HCT116 (cell line): ENCODE measurements at regions not wholly inside any gene's neighbourhood (a gene's known extent, or its start where the extent isn't known, plus 50 kb on each side); places are given as distances from the start of the nearest gene placed in this dataset.

Experiments used
- ATAC-seq: fragments of 200-7000 bp; cut with Tn5 transposase; 2 replicates; pipeline ENCODE4 v1.9.1; 2020; ENCODE audit warnings: mild to moderate bottlenecking, moderate library complexity
- BruUV-seq: library from RNA; stranded (reverse); fragments of 400-500 nt; replicated peaks from 2 replicates; lab custom pipeline; 2021; lab: Mats Ljungman, UMichigan
- CTCF ChIA-PET: fragments of 300-600 bp; sonication (Branson Sonifier 250); formaldehyde crosslinking; loops from one replicate; lab custom pipeline; 2021; ENCODE audit warnings: antibody characterized with exemption; lab: Charles Lee
- POLR2A ChIA-PET: fragments of 300-600, 350-600 bp; sonication (Branson Sonifier 250); formaldehyde crosslinking; loops from one replicate; lab custom pipeline; 2021; ENCODE audit warnings: antibody characterized with exemption; lab: Charles Lee
- RAD21 ChIA-PET, 2 experiments: fragments of 300-600 bp; sonication (Branson Sonifier 250); formaldehyde crosslinking; loops; one replicate each; lab custom pipeline; 2023; ENCODE audit warnings: low total read pairs in 2 of 2; ENCODE audit not compliant: uncharacterized antibody in 2 of 2, unreplicated experiment in 2 of 2, low non-redundant PET in 1 of 2; lab: Charles Lee
- DNase-seq: peaks from one replicate; pipeline ENCODE4 v3.0.0-alpha.2; 2010; ENCODE audit warnings: low read depth, low spot score
- H2AFZ ChIP-seq: fragments of 200-600 bp; shearing (Covaris generic), sonication (generic); 2 replicates; pipeline ENCODE4 v1.6.1; 2017; ENCODE audit warnings: low read depth, mixed run types, mixed read lengths, antibody characterized with exemption, low read length; ENCODE audit not compliant: poor library complexity, severe bottlenecking
- H3K27ac ChIP-seq: 2 replicates; pipeline ENCODE4 v1.5.1; 2012; ENCODE audit warnings: low read depth, low read length
- H3K27me3 ChIP-seq: fragments of 200-600 bp; sonication (generic); 2 replicates; pipeline ENCODE4 v1.6.1; 2016; ENCODE audit warnings: mixed run types, low read length, mixed read lengths; ENCODE audit not compliant: insufficient read depth
- H3K36me3 ChIP-seq, 2 experiments: fragments of 200-500 bp in 1 of 2; fragments of 200-600 bp in 1 of 2; sonication (Bioruptor generic) in 1 of 2; sonication (generic) in 1 of 2; 2 replicates each; pipeline versions ENCODE4 v1.5.1 to v1.6.1; 2014 to 2016; ENCODE audit warnings: low read length in 2 of 2, inconsistent platforms in 1 of 2, mixed read lengths in 1 of 2, mixed run types in 1 of 2; ENCODE audit not compliant: insufficient read depth in 2 of 2, control insufficient read depth in 1 of 2
- H3K4me1 ChIP-seq, 2 experiments: fragments of 200-600 bp in 1 of 2; sonication (generic) in 1 of 2; 2 replicates each; pipeline versions ENCODE4 v1.5.1 to v1.6.1; 2012 to 2017; ENCODE audit warnings: low read length in 2 of 2, inconsistent platforms in 1 of 2, mild to moderate bottlenecking in 1 of 2, mixed read lengths in 1 of 2, mixed run types in 1 of 2, moderate library complexity in 1 of 2; ENCODE audit not compliant: insufficient read depth in 2 of 2, control insufficient read depth in 1 of 2
- H3K4me2 ChIP-seq: fragments of 200-600 bp; sonication (generic); 2 replicates; pipeline ENCODE4 v1.6.1; 2017; ENCODE audit warnings: mixed run types, low read length, mixed read lengths
- H3K4me3 ChIP-seq, 2 experiments: fragments of 200-600 bp in 1 of 2; sonication (generic) in 1 of 2; replicated peaks in 1 of 2; 2 replicates each; pipeline ENCODE4 v1.5.1; 2011 to 2016; ENCODE audit warnings: low read length in 2 of 2, control low read depth in 1 of 2, low read depth in 1 of 2, mild to moderate bottlenecking in 1 of 2, mixed read lengths in 1 of 2, mixed run types in 1 of 2
- H3K79me2 ChIP-seq: fragments of 200-600 bp; sonication (generic); 2 replicates; pipeline ENCODE4 v1.6.1; 2017; ENCODE audit warnings: mild to moderate bottlenecking, mixed run types, low read length, moderate library complexity, mixed read lengths; ENCODE audit not compliant: insufficient read depth
- H3K9ac ChIP-seq: fragments of 200-600 bp; sonication (generic); 2 replicates; pipeline ENCODE4 v1.6.1; 2016; ENCODE audit warnings: low read length, mixed read lengths
- H3K9me2 ChIP-seq: fragments of 200-600 bp; sonication (generic), shearing (Covaris generic); 2 replicates; pipeline ENCODE4 v1.6.1; 2017; ENCODE audit warnings: mixed run types, mild to moderate bottlenecking, moderate library complexity; ENCODE audit not compliant: insufficient read depth
- H3K9me3 ChIP-seq, 2 experiments: fragments of 200-500 bp in 1 of 2; fragments of 200-600 bp in 1 of 2; sonication (Bioruptor generic) in 1 of 2; sonication (generic) in 1 of 2; 2 replicates each; pipeline ENCODE4 v1.6.1; 2014 to 2017; ENCODE audit warnings: low read length in 2 of 2, mixed read lengths in 2 of 2, inconsistent platforms in 1 of 2, low read depth in 1 of 2, mild to moderate bottlenecking in 1 of 2, mixed run types in 1 of 2, moderate library complexity in 1 of 2; ENCODE audit not compliant: control insufficient read depth in 1 of 2, insufficient read depth in 1 of 2
- H4K20me1 ChIP-seq: fragments of 200-600 bp; sonication (generic), shearing (Covaris generic); 2 replicates; pipeline ENCODE4 v1.6.1; 2017; ENCODE audit warnings: mixed run types, mild to moderate bottlenecking, moderate library complexity; ENCODE audit not compliant: insufficient read depth
- CBX3 ChIP-seq: IDR thresholded peaks from 2 replicates; pipeline ENCODE4 v1.6.1; 2012; ENCODE audit warnings: low read depth
- CTCF ChIP-seq, 3 experiments: fragments of 200-600 bp in 1 of 3; sonication (generic) in 1 of 3; IDR thresholded peaks in 2 of 3; conservative IDR thresholded peaks in 1 of 3; 2 replicates each; pipeline ENCODE4 v1.5.1; 2012 to 2017; ENCODE audit warnings: low read depth in 2 of 3, low read length in 2 of 3, antibody characterized with exemption in 1 of 3, borderline replicate concordance in 1 of 3, control low read depth in 1 of 3, mild to moderate bottlenecking in 1 of 3, mixed read lengths in 1 of 3, mixed run types in 1 of 3, moderate library complexity in 1 of 3; ENCODE audit not compliant: insufficient read depth in 1 of 3
- EGR1 ChIP-seq: IDR thresholded peaks from 2 replicates; pipeline ENCODE4 v1.6.1; 2012; ENCODE audit warnings: low read depth
- EZH2phosphoT487 ChIP-seq: fragments of 200-600 bp; IDR thresholded peaks from 2 replicates; pipeline ENCODE4 v1.6.1; 2018; ENCODE audit warnings: antibody characterized with exemption, borderline replicate concordance
- FOSL1 ChIP-seq: IDR thresholded peaks from 2 replicates; pipeline ENCODE4 v1.6.1; 2012; ENCODE audit warnings: low read depth
- POLR2A ChIP-seq: IDR thresholded peaks from 2 replicates; pipeline ENCODE4 v1.7.0; 2011; ENCODE audit warnings: borderline replicate concordance; ENCODE audit not compliant: insufficient read depth, insufficient read length; ENCODE audit errors: extremely low read depth
- SIN3A ChIP-seq: IDR thresholded peaks from 2 replicates; pipeline ENCODE4 v1.6.1; 2012; ENCODE audit warnings: low read depth
- ZBTB33 ChIP-seq: IDR thresholded peaks from 2 replicates; pipeline ENCODE4 v1.6.1; 2011; ENCODE audit warnings: mild to moderate bottlenecking, low read length, moderate library complexity; ENCODE audit not compliant: insufficient replicate concordance; ENCODE audit errors: extremely low read depth
- intact Hi-C: fragments of 100-400 bp; cut with micrococcal nuclease; formaldehyde crosslinking; loops from 2 replicates; pipeline ENCODE4 v1.10.0; 2022

- Histone ChIP-seq H3K9me2 (no peaks in the 10 kb centered on the region), H2AFZ (no peak overlapping the region), H3K27ac (no peak overlapping the region), H4K20me1 (no peaks in the 10 kb centered on the region), H3K9me3 (no peaks in the 10 kb centered on the region), H3K36me3 (no peaks in the 10 kb centered on the region), H3K9ac (no peak overlapping the region), H3K27me3 (peaks cover 12% of the 10 kb centered on the region; the same call in 1 of the 2 replicates), H3K4me1 (peaks cover 2 to 8% of the 10 kb centered on the region in 2 experiments; a peak in 2 of 4 replicates), H3K4me3 (no peak overlapping the region), H3K4me2 (no peak overlapping the region), H3K79me2 (no peaks in the 10 kb centered on the region)
- intact Hi-C loops = no loop called here
- no peak for ATAC-seq
- BruUV-seq = no TSS peak
- POLR2A ChIA-PET = no interaction called here
- RAD21 ChIA-PET = no interaction called here
- CTCF ChIA-PET = no interaction called here
- no peak for DNase-seq
- no peak for TF ChIP-seq POLR2A
- no peak for TF ChIP-seq FOSL1
- TF ChIP-seq CBX3 = no peak
- TF ChIP-seq EGR1 = no peak
- TF ChIP-seq EZH2phosphoT487 = no peak
- no peak for TF ChIP-seq ZBTB33
- no peak for TF ChIP-seq SIN3A
- no peak for TF ChIP-seq CTCF (IDR thresholded peaks at IDR 0.05 in 2 of 3, conservative IDR thresholded peaks at IDR 0.05 in 1 of 3; ENCODE audit: borderline replicate concordance in 1 of 3, insufficient read depth in 1 of 3, low read depth in 2 of 3, low read length in 2 of 3)
Observed at GRCh38 chr3:73254062-73254461, 192.6 kb downstream of the EBLN2 start.
